Smooth muscle cell (in vitro differentiated cells): ENCODE measurements at regions not wholly inside any gene's neighbourhood (a gene's known extent, or its start where the extent isn't known, plus 50 kb on each side); places are given as distances from the start of the nearest gene placed in this dataset.

Source experiments
- DNase-seq: peaks from one replicate; lab custom pipeline; 2025; ENCODE audit not compliant: unreplicated experiment; lab: John Stamatoyannopoulos, UW
- H2AFZ ChIP-seq: fragments of 200-600 bp; sonication (generic); 2 replicates; pipeline ENCODE4 v1.6.0; 2016; ENCODE audit warnings: antibody characterized with exemption, low read depth, mild to moderate bottlenecking
- H3F3A ChIP-seq: fragments of 200-600 bp; sonication (generic); 2 replicates; pipeline ENCODE4 v1.6.0; 2017; ENCODE audit warnings: antibody characterized with exemption, low read depth
- H3K27ac ChIP-seq: fragments of 200-600 bp; sonication (generic); 2 replicates; pipeline ENCODE4 v1.5.1; 2016; ENCODE audit warnings: low read depth, mild to moderate bottlenecking
- H3K27me3 ChIP-seq: fragments of 200-600 bp; sonication (generic); 2 replicates; pipeline ENCODE4 v1.6.1; 2016; ENCODE audit warnings: low read depth, mild to moderate bottlenecking
- H3K36me3 ChIP-seq: fragments of 200-600 bp; sonication (generic); 2 replicates; pipeline ENCODE4 v1.5.1; 2016; ENCODE audit warnings: low read depth
- H3K4me1 ChIP-seq: fragments of 200-600 bp; sonication (generic); 2 replicates; pipeline ENCODE4 v1.5.1; 2016; ENCODE audit warnings: low read depth
- H3K4me2 ChIP-seq: fragments of 200-600 bp; sonication (generic); 2 replicates; pipeline ENCODE4 v1.6.0; 2016; ENCODE audit warnings: mild to moderate bottlenecking
- H3K4me3 ChIP-seq: fragments of 200-600 bp; sonication (generic); 2 replicates; pipeline ENCODE4 v1.5.1; 2016; ENCODE audit warnings: mild to moderate bottlenecking
- H3K79me2 ChIP-seq: fragments of 200-600 bp; sonication (generic); 2 replicates; pipeline ENCODE4 v1.6.0; 2016; ENCODE audit warnings: low read depth, mild to moderate bottlenecking
- H3K9ac ChIP-seq: fragments of 200-600 bp; sonication (generic); 2 replicates; pipeline ENCODE4 v1.6.0; 2016; ENCODE audit warnings: low read depth
- H3K9me3 ChIP-seq: fragments of 200-600 bp; sonication (generic); replicated peaks from 2 replicates; pipeline ENCODE4 v1.5.1; 2016; ENCODE audit warnings: low read depth
- H4K20me1 ChIP-seq: fragments of 200-600 bp; sonication (generic); 2 replicates; pipeline ENCODE4 v1.6.0; 2016; ENCODE audit warnings: low read depth
- CTCF ChIP-seq: fragments of 200-600 bp; sonication (generic); IDR thresholded peaks from 2 replicates; pipeline ENCODE4 v1.5.1; 2017; ENCODE audit warnings: borderline replicate concordance, mild to moderate bottlenecking, antibody characterized with exemption; ENCODE audit not compliant: insufficient read depth, poor library complexity, severe bottlenecking
- WGBS: methylation state at CpG from one replicate; pipeline ENCODE4 v1.1.7; 2016; ENCODE audit warnings: low lambda C conversion rate; 5-methylcytosine and 5-hydroxymethylcytosine counted together

GRCh38 chr3:27794211-27794610 lies 72.1 kb upstream of the EOMES start:
- Histone ChIP-seq H3K36me3 (no peaks in the 10 kb centered on the region), H3K4me1 (no peaks in the 10 kb centered on the region), H4K20me1 (no peaks in the 10 kb centered on the region), H3K9ac (no peak overlapping the region), H3K27ac (no peak overlapping the region), H3K79me2 (no peaks in the 10 kb centered on the region), H3K4me3 (no peak overlapping the region), H2AFZ (no peak overlapping the region), H3F3A (no peaks in the 10 kb centered on the region), H3K4me2 (no peak overlapping the region), H3K27me3 (no peaks in the 10 kb centered on the region), H3K9me3 (no peaks in the 10 kb centered on the region)
- no peak for TF ChIP-seq CTCF
- WGBS, result 85% methylated on average over 4 of the region's 4 CpGs
- no peak for DNase-seq

GRCh38 chr3:27796365-27796875 lies 74.3 kb upstream of the EOMES start:
- H3K4me2 ChIP-seq, result no peak overlapping the region
- H3K9me3 ChIP-seq, result no peaks in the 10 kb centered on the region
- no peaks in the 10 kb centered on the region for H3K79me2 ChIP-seq
- no peak overlapping the region for H3K4me3 ChIP-seq
- no peak overlapping the region for H2AFZ ChIP-seq
- H3K36me3 ChIP-seq, result no peaks in the 10 kb centered on the region
- no peaks in the 10 kb centered on the region for H3K4me1 ChIP-seq
- WGBS, result 96% methylated on average over 4 of the region's 4 CpGs
- H3K27ac ChIP-seq, result no peak overlapping the region
- no peaks in the 10 kb centered on the region for H4K20me1 ChIP-seq
- no peak for TF ChIP-seq CTCF
- no peaks in the 10 kb centered on the region for H3F3A ChIP-seq
- H3K9ac ChIP-seq, result no peak overlapping the region
- no peak for DNase-seq
- no peaks in the 10 kb centered on the region for H3K27me3 ChIP-seq

- H3K9ac ChIP-seq, result no peak overlapping the region
- WGBS, result 94% methylated on average over 6 of the region's 6 CpGs
- H3K36me3 ChIP-seq, result no peaks in the 10 kb centered on the region
- H4K20me1 ChIP-seq, result no peaks in the 10 kb centered on the region
- H3K27me3 ChIP-seq, result no peaks in the 10 kb centered on the region
- H2AFZ ChIP-seq, result no peak overlapping the region
- no peaks in the 10 kb centered on the region for H3K4me1 ChIP-seq
- H3K79me2 ChIP-seq, result no peaks in the 10 kb centered on the region
- TF ChIP-seq CTCF, result no peak
- H3K27ac ChIP-seq, result no peak overlapping the region
- no peaks in the 10 kb centered on the region for H3K9me3 ChIP-seq
- no peak overlapping the region for H3K4me2 ChIP-seq
- H3K4me3 ChIP-seq, result no peak overlapping the region
- DNase-seq, result no peak
- no peaks in the 10 kb centered on the region for H3F3A ChIP-seq
These were observed 75.7 kb upstream of the EOMES start for GRCh38 chr3:27797773-27798172.

- DNase-seq, result no peak
- whole genome bisulfite sequencing, result 49% methylated on average over 3 of the region's 3 CpGs
- no peaks in the 10 kb centered on the region for H3F3A ChIP-seq
- H3K9ac ChIP-seq, result no peak overlapping the region
- no peak overlapping the region for H2AFZ ChIP-seq
- no peaks in the 10 kb centered on the region for H3K9me3 ChIP-seq
- no peaks in the 10 kb centered on the region for H4K20me1 ChIP-seq
- no peaks in the 10 kb centered on the region for H3K36me3 ChIP-seq
- no peaks in the 10 kb centered on the region for H3K4me1 ChIP-seq
- H3K4me2 ChIP-seq, result no peak overlapping the region
- no peak overlapping the region for H3K4me3 ChIP-seq
- H3K79me2 ChIP-seq, result no peaks in the 10 kb centered on the region
- H3K27me3 ChIP-seq, result no peaks in the 10 kb centered on the region
- TF ChIP-seq CTCF, result no peak
- H3K27ac ChIP-seq, result no peak overlapping the region
These were observed 78.1 kb upstream of the EOMES start for GRCh38 chr3:27800261-27800660.
